NCI-H1436 (cell line): ENCODE measurements at regions not wholly inside any gene's neighbourhood (a gene's known extent, or its start where the extent isn't known, plus 50 kb on each side); places are given as distances from the start of the nearest gene placed in this dataset.

Experiments
- DNase-seq: peaks from one replicate; lab custom pipeline; 2025; lab: John Stamatoyannopoulos, UW

DNA sequence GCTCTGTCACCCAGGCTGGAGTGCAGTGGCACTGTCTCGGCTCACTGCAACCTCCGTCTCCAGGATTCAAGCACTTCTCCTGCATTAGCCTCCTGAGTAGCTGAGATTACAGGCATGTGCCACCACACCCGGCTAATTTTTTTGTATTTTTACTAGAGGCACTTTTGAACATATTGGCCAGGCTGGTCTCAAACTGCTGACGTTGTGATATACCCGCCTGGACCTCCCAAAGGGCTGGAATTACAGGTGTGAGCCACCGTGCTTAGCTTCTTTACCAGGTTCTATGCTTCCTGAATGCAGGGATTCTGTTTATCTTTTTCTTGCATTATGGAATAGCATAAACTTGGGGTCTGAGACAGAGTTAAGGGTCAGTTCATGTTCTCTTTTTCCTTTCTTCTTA, 317.9 kb upstream of the RBFOX1 start:
- DNase-seq: no peak

DNA sequence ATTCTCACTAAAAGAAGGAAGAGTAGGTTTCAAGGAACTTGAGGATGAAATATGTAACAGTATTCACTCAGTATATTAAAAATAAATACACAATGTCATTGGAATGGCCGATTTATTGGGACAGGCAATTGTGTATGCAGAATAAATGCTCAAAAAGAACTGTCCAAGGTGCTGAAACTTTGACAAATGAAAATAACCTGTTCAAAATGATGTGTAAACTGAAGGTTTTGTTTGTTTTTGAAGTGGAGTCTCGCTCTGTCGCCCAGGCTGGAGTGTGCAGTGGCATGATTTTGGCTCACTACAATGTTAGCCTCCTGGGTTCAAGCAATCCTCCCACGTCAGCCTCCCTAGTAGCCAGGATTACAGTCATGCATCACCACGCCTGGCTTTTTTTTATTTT, 318.7 kb upstream of the RBFOX1 start:
- no peak for DNase-seq

- no peak for DNase-seq
These were observed 328.4 kb upstream of the RBFOX1 start for GRCh38 chr16:7004266-7004665.

DNA sequence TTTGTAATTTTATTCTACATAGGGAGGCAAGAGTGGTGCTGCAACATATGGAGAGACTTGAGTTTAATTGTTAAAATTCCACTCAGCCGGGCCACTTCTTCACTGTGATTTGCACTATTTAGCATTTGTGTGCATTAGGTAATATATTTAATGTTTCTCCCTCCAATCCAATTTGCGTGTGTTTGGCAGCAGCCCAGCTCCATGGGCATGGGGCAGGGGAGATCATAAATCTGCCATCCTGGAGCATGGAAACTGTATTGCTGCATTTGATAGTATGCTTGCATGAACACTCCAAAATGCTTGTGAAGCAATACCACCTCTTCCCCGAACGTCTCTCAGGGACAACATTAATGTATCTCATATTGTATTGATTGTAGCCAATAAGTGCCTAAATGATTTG, 339.1 kb upstream of the RBFOX1 start:
- no peak for DNase-seq

DNA sequence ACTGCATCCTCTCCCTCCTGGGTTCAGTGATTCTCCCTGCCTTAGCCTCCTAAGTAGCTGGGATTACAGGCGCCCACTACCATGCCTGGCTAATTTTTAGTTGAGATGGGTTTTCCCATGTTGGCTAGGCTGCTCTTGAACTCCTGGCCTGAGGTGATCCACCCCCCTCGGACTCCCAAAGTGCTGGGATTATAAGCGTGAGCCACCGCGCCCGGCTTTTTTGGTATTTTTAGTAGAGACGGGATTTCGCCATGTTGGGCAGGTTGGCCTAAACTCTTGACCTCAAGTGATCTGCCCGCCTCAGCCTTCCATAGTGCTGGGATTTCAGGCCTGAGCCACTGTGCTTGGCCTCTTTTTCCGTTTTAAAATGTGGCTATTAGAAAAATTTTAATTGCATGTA, 343.8 kb upstream of the RBFOX1 start:
- no peak for DNase-seq

DNA sequence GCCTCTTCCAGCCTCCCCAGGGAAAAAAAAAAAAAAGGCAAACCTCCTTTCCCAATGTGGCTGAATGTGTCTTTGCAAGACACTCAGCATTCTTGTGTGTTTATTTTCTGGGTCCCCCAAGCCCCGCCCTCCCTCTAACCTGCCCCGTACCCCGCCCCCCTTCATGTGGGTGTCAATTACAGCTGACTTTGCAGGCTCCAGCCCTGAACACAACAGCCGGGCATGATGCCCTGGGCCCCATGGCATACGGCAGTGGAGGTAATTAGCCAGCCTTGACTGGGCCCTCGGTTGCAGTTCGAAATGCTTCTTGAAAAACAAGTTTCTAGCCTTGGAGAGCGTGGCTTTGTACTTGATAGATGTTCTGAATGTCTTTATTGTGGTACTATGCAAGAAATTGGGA, 354.7 kb upstream of the RBFOX1 start:
- no peak for DNase-seq

- no peak for DNase-seq
These were observed 355.4 kb upstream of the RBFOX1 start for GRCh38 chr16:6977291-6977690.

GRCh38 chr16:6976716-6977115, 355.9 kb upstream of the RBFOX1 start:
- no peak for DNase-seq

- DNase-seq: no peak
These were observed 362.3 kb upstream of the RBFOX1 start for GRCh38 chr16:6970171-6970857.

DNA sequence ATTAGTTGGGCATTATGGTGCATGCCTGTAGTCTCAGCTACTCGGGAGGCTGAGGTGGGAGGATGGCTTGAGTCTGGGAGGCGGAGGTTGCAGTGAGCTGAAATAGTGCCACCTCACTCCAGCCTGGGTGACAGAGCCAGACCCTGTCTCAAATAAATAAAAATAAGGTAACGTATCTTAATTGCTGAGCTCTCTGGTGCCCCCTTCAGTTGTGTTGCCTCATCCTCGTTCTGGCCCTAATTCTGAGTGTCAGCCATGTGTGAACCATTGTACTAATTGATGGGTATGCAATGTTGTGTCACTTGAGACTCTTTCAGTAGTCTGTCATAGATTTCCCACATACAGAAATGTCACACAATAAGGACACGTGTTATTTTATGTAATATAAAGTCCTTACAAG, 363.1 kb upstream of the RBFOX1 start:
- no peak for DNase-seq

GRCh38 chr16:6967796-6968320, 364.8 kb upstream of the RBFOX1 start:
- no peak for DNase-seq

DNA sequence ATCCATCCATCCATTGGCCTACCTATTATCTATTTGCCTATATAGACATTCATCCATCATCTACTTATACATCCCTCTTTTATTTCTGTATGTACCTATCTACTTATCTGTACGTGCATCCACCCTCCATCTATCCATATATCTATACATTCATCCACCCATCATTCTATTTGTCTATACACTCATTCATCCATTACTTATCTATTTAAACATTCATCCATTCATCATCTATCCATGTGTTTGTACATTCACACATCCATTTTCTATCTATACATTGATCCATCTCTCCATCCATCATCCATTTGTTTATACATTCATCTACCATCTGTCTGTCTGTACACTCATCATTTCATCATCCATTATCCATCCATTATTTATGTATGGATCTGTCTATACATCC, 365.7 kb upstream of the RBFOX1 start:
- no peak for DNase-seq

DNA sequence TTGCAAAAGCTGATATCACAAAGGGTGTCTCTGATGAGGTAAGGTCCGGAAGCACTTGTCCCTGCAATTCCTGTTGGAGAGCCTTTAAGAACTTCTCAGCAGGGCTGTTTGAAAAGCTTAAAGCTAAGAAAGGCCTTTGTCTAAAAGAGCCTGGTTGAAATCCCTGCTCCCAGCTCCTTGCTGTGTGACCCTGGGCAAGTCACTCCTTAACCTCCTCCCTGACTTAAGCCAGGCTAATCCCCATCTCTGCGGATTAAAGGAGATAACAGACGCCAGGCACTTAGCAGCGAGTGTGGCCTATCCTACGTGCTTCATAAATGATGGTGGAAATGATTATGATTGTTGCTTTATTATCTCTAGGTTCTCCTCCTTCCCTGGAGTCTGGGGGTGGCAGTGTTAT, 368.0 kb upstream of the RBFOX1 start:
- no peak for DNase-seq

DNA sequence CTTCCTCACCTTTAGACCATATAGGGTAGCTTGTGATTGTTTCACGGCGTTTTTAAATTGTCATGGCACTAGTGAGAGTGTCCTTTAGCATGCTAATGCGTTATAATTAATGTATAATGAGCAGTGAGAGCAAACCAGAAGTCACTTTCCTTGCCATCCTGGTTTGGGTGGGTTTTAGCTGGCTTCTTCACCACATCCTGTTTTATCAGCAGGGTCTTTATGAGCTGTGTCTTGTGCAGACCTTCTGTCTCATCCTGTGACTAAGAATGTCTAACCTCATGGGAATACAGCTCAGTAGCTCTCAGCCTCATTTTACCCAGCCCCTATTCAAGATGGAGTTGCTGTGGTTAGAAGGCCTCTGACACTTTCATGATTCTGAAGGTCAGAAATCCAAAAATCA, 370.9 kb upstream of the RBFOX1 start:
- no peak for DNase-seq

GRCh38 chr16:6958184-6958583, 374.5 kb upstream of the RBFOX1 start:
- DNase-seq: no peak

DNA sequence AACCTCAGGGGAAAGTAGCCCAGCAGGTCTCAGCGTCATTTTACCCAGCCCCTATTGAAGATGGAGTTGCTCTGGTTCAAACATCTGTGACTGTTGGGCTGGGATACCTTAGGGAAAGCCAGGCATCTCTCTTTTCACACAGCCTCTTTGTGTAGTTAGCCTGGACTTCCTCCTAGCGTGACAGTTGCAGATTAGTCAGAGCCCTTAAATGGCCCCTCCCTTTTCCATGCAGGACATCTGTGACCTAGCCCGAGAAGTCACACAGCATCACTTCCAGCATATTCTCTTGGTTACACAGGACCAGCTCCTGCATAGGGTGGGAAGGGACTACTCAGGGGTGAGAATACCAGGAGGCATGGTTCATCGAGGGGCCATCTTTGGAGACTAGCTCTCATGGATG, 375.0 kb upstream of the RBFOX1 start:
- no peak for DNase-seq

DNA sequence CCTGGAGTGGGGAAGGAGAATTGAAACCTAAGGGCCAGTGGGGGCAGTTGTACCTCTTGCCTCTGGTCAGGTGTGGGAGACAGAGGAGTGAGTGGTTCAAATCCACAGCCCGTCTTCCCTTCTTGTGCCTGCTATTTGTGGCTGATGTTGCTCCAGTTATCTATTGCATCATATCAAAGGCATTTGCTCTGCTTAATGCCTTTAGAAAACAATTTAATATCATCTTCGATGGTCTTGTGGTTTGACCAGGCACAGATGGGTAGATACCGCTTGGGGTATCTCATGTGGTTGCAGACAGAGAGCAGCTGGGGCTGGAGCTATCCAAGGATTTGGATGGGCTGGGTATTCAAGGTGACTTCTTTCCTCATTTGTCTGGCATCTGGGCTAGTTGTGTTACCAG, 376.1 kb upstream of the RBFOX1 start:
- no peak for DNase-seq

GRCh38 chr16:6955303-6955702, 377.3 kb upstream of the RBFOX1 start:
- no peak for DNase-seq

DNA sequence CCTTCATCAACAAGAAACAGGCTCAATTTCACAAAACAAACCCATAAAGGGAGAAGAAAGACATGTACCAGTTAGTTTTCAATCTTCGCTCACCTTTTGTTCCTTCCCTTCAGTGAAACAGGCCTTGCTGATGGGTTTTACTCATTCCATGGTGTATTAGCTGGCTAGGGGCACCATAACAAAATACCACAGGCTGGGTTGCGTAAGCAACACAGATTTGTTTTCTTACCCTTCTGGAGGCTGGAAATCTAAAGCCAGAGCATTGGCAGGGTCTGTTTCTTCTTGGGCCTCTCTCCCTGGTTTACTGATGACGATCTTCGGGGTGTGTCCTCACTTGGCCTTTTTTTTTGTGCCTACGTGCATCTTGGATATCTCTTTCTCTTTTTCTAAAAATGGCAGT, 383.4 kb upstream of the RBFOX1 start:
- no peak for DNase-seq

DNA sequence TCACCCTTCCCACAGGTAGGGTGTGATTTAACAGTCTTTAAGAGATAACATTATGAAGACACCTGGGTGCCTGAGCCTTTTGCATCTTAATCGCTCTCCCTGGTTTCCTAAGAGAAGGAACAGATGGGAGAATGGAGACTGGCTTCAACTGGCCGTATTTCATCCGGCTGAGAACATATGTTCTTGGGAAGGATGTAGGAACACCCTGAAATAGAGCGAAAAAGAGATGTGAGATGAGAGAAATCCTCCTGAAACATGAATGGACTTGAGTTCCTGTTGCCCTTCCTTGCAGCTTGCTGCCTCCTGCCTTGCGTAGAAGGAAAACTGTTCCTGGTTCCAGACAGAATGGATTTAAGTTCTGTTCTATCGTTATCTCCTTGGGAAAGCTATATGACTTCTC, 385.4 kb upstream of the RBFOX1 start:
- DNase-seq: no peak

DNA sequence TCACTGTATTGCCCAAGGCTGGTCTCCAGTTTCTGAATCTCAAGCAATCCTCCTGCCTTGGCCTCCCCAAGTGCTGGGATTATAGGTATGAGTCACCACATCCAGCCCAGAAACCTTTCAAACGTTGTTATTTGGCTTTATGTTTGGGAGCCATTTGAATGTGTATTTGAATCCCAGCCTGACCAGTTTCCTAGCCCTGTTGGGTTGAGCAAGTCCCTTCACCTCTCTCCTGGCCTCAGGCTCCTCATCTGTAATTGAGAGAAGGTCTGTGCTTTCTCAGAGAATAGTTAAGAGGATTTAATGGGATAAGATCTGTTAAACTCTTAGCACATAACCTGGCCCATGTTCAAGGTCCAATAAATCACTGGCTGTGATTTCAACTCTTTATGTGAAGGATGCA, 385.8 kb upstream of the RBFOX1 start:
- DNase-seq: no peak

DNA sequence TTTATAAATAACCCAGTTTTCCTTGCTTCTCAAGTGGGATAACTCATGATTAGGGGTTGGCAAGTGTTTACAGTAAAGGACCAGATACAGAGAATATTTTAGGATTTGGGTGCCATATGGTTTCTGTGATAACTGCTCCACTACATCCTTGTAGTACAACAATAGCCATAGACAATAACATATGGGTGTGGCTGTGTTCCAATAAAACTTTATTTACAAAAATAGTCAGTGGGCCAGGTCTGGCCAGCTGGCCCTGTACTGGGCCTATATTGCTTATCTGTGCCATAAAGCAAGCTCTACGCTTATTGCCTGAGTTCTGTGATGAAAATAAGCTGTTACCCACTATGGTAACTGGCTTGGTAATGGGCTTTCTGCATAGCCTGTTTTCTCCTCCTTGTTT, 386.5 kb upstream of the RBFOX1 start:
- DNase-seq: no peak

DNA sequence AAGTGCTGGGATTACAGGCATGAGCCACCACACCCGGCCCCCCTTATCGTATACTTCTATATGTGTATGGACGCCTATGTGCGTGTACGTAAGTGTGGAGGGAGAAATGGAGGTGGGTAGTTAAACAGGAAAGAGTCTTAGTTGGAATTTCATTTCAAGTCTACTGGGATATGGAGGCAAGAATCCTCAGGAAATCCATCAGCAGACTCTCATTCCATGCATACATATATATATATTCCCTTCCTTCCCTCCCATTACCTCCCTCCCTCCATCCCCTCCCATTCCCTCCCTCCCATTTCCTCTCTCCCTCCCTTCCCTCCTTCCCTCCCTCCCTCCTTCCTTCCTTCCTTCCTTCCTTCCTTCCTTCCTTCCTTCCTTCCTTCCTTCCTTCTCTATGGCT, 391.7 kb upstream of the RBFOX1 start:
- no peak for DNase-seq

GRCh38 chr16:6937641-6938040, 395.0 kb upstream of the RBFOX1 start:
- no peak for DNase-seq
